HEK293T (cell line): ENCODE measurements at regions not wholly inside any gene's neighbourhood (a gene's known extent, or its start where the extent isn't known, plus 50 kb on each side); places are given as distances from the start of the nearest gene placed in this dataset.

Experiments used
- CTCF ChIA-PET: fragments of 350-600 bp; formaldehyde crosslinking; extraction: SDS; loops from one replicate; lab custom pipeline; 2021; ENCODE audit warnings: antibody characterized with exemption, inconsistent platforms; lab: Yijun Ruan, JAX
- POLR2A ChIA-PET: fragments of 350-600 bp; formaldehyde crosslinking; extraction: SDS; loops from one replicate; lab custom pipeline; 2020; ENCODE audit warnings: antibody characterized with exemption, inconsistent platforms; lab: Yijun Ruan, JAX
- DNase-seq: peaks from one replicate; pipeline ENCODE4 v3.0.0; 2012; ENCODE audit warnings: mixed read lengths; ENCODE audit errors: extremely low spot score
- ARNT ChIP-seq: fragments of 450-650 bp; IDR thresholded peaks from 2 replicates; pipeline ENCODE4 v1.6.1; 2017; ENCODE audit warnings: mild to moderate bottlenecking
- BHLHE40 ChIP-seq: fragments of 450-650 bp; IDR thresholded peaks from 2 replicates; pipeline ENCODE4 v1.6.1; 2016; ENCODE audit warnings: mild to moderate bottlenecking, moderate library complexity, borderline replicate concordance
- CTBP1 ChIP-seq: fragments of 450-650 bp; IDR thresholded peaks from 2 replicates; pipeline ENCODE4 v1.6.1; 2016; ENCODE audit warnings: borderline replicate concordance
- ELF4 ChIP-seq: fragments of 450-650 bp; IDR thresholded peaks from 2 replicates; pipeline ENCODE4 v1.6.1; 2017; ENCODE audit warnings: antibody characterized with exemption
- FOXA1 ChIP-seq: fragments of 450-650 bp; IDR thresholded peaks from 2 replicates; pipeline ENCODE4 v1.6.1; 2016; ENCODE audit warnings: mild to moderate bottlenecking
- FOXK2 ChIP-seq: fragments of 450-650 bp; IDR thresholded peaks from 2 replicates; pipeline ENCODE4 v1.6.1; 2016; ENCODE audit warnings: mild to moderate bottlenecking
- FOXM1 ChIP-seq: fragments of 450-650 bp; IDR thresholded peaks from 2 replicates; pipeline ENCODE4 v1.6.1; 2017; ENCODE audit warnings: mild to moderate bottlenecking, borderline replicate concordance
- HDGF ChIP-seq: fragments of 450-650 bp; IDR thresholded peaks from 2 replicates; pipeline ENCODE4 v1.6.1; 2017; ENCODE audit warnings: antibody characterized with exemption, borderline replicate concordance
- L3MBTL2 ChIP-seq: fragments of 450-650 bp; conservative IDR thresholded peaks from 2 replicates; pipeline ENCODE4 v1.6.1; 2016; ENCODE audit warnings: mild to moderate bottlenecking
- LEF1 ChIP-seq: fragments of 450-650 bp; IDR thresholded peaks from 2 replicates; pipeline ENCODE4 v1.6.1; 2017; ENCODE audit warnings: mild to moderate bottlenecking, borderline replicate concordance
- NFRKB ChIP-seq: fragments of 450-650 bp; IDR thresholded peaks from 2 replicates; pipeline ENCODE4 v1.6.1; 2016; ENCODE audit warnings: mild to moderate bottlenecking, moderate library complexity
- SP1 ChIP-seq: fragments of 450-650 bp; IDR thresholded peaks from 2 replicates; pipeline ENCODE4 v1.6.1; 2017
- SUZ12 ChIP-seq: fragments of 450-650 bp; IDR thresholded peaks from 2 replicates; pipeline ENCODE4 v1.6.1; 2016; ENCODE audit warnings: mild to moderate bottlenecking
- TARDBP ChIP-seq: fragments of 450-650 bp; IDR thresholded peaks from 2 replicates; pipeline ENCODE4 v1.6.1; 2016
- ZNF384 ChIP-seq: fragments of 450-650 bp; IDR thresholded peaks from 2 replicates; pipeline ENCODE4 v1.6.1; 2016
- TF ChIP-seq, protein P1 (sequence below): fragments of 450-650 bp; IDR thresholded peaks from 2 replicates; pipeline ENCODE4 v1.6.1; 2016

GRCh38 chr18:64810354-64810753 lies 661.5 kb upstream of the LINC00305 start:
- TF ChIP-seq ELF4 (no peak), NFRKB (no peak), LEF1 (no peak), FOXA1 (no peak), HDGF (no peak), SP1 (no peak), FOXM1 (no peak), TARDBP (no peak), ZNF384 (no peak), ARNT (no peak), FOXK2 (no peak), BHLHE40 (no peak)
- TF ChIP-seq, protein P1, sequence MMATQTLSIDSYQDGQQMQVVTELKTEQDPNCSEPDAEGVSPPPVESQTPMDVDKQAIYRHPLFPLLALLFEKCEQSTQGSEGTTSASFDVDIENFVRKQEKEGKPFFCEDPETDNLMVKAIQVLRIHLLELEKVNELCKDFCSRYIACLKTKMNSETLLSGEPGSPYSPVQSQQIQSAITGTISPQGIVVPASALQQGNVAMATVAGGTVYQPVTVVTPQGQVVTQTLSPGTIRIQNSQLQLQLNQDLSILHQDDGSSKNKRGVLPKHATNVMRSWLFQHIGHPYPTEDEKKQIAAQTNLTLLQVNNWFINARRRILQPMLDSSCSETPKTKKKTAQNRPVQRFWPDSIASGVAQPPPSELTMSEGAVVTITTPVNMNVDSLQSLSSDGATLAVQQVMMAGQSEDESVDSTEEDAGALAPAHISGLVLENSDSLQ = no peak
- DNase-seq = no peak
- POLR2A ChIA-PET = no interaction called here
- CTCF ChIA-PET = no interaction called here

- POLR2A ChIA-PET = no interaction called here
- DNase-seq = no peak
- no peak for TF ChIP-seq ELF4
- CTCF ChIA-PET = no interaction called here
These were observed 660.9 kb upstream of the LINC00305 start for GRCh38 chr18:64809801-64810200.

DNA sequence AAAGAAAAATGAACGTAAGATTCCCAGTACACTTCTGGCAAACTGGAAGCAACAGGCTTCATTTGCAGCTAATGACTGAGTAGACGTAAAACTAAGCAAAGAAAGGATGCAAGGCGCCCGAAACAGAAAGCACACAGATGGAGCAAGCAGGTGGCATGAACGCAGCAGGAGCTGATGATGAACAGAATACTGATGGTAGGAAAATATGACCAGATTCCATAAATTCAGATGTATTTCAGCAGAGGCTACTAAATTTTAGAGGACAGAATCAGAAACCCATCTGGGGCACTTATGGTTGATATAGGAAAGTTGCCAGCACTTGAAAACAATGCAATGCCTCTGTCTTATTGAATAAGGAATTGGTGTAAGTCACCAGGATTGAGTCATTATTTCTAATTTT lies 658.7 kb upstream of the LINC00305 start:
- TF ChIP-seq ZNF384 (no peak), FOXM1 (no peak), L3MBTL2 (no peak), FOXK2 (no peak), HDGF (no peak), SUZ12 (no peak), SP1 (no peak), FOXA1 (no peak), LEF1 (no peak), BHLHE40 (no peak), ELF4 (no peak), NFRKB (no peak), CTBP1 (no peak), TARDBP (no peak), ARNT (no peak)
- TF ChIP-seq, protein P1 = no peak
- no peak for DNase-seq
- CTCF ChIA-PET = no interaction called here
- POLR2A ChIA-PET = no interaction called here

- DNase-seq = no peak
- TF ChIP-seq L3MBTL2 (no peak), CTBP1 (no peak), TARDBP (no peak), ZNF384 (no peak), NFRKB (no peak), SP1 (no peak), FOXM1 (no peak)
- TF ChIP-seq, protein P1 = no peak
- POLR2A ChIA-PET = no interaction called here
- CTCF ChIA-PET = no interaction called here
These were observed 657.8 kb upstream of the LINC00305 start for GRCh38 chr18:64806691-64807090.

GRCh38 chr18:64806232-64806631 lies 657.3 kb upstream of the LINC00305 start:
- no peak for DNase-seq
- ChIA-PET POLR2A (no interaction called here), CTCF (no interaction called here)
- no peak for TF ChIP-seq BHLHE40
- TF ChIP-seq FOXM1 = no peak
- TF ChIP-seq NFRKB = no peak

- no peak for DNase-seq
- POLR2A ChIA-PET = no interaction called here
- CTCF ChIA-PET = no interaction called here
- TF ChIP-seq SP1 (no peak), LEF1 (no peak), ARNT (no peak), FOXM1 (no peak), HDGF (no peak), SUZ12 (no peak), BHLHE40 (no peak), TARDBP (no peak), CTBP1 (no peak)
- TF ChIP-seq, protein P1 = no peak
These were observed 654.6 kb upstream of the LINC00305 start for GRCh38 chr18:64803471-64803870.
